ENCODE measurements at regions not wholly inside any gene's neighbourhood (a gene's known extent, or its start where the extent isn't known, plus 50 kb on each side); places are given as distances from the start of the nearest gene placed in this dataset.

DNA sequence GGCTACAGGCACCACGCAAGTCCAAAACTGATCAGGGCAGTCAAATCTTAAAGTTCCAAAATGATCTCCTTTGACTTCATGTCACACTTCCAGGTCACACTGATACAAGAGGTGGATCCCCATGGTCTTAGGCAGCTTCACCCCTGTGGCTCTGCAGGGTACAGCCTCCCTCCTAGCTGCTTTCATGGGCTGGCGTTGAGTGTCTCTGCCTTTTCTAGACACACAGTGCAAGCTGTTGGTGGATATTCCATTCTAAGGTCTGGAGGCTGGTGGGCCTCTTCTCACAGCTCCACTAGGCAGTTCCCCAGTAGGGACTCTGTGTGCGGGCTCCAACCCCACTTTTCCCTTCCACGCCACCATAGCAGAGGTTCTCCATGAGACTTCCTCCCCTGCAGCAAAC lies 838.2 kb upstream of the CHAC2 start:
- DNase-seq = no peak

DNA sequence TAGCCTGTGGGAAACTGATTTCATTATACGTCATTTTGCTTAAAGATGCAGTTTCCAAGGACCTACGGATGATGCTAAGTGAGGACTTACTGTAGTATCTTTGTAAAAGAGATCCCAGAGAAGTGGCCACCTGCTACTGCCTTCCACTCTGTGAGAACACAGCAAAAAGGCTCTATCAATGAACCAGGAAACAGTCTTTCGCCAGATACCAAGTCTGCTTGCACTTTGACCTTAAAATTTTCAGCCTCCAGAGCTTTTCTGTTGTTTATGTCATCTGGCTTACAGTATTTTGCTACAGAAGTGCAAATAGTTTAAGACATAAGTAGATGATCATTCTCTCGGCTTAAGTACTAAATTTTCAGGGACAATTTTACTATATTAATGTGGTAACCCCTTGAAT lies 847.9 kb upstream of the CHAC2 start:
- DNase-seq = no peak

DNA sequence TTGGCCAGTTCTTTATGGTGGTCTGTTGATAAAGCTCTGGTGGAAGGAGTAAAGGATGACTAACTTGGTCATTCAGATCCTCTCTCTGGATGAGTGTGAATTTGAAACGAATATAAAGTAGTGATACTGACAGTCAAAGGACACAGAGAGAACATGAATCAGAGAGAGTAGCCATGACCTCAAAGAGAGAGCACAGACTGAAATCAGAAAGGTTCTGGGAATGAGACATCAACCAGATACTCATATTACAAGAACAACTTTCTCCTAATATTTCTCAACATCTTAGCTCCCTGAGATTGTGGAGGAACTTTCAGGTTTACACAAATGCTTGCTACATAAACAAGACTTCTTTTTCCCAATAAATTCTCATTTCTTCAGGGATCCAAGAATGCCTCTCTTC lies 849.1 kb upstream of the CHAC2 start:
- DNase-seq = no peak

DNA sequence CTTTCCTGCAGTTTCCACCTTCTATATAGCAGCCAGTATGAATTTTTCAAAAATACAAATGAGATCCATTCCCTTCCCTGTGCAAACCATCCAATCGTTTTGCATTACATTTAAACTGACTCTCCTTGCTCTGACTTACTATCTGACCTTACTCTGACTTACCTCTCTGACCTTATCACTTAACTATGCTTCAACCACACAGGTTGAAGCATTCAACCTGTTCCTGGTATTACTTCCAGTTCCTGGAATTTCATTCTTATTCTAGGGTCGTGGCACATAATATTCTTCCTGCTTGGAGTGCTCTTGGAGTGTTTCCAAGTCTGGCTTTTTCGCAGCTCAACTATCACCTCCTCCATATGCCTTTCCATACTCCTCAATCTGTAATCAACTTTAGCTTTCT lies 850.6 kb upstream of the CHAC2 start:
- no peak for DNase-seq

DNA sequence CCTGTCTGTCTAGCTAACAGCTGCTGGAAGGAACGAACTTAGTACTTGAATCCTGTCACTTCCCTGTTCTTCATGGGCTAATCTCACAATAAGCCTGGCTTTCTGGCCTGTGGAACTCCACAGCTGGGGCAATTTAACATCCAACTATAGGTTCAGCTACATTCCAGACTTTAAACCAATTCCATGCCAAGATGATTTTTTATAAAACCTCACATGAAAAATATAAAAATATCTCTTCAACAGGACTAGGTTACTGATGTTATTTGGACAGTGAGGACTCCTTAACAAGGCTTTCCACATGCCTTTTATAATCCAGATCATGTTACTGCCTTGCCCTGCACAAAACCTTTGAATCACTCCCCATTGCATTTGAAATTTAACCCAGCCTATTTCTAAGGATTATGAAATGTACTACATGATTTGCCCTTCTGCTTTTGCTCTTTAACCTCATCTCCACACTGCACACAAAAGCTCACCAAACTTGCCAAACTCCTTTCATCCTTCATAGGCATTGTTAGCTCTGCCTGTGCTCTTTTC lies 863.2 kb upstream of the CHAC2 start:
- DNase-seq = no peak

DNA sequence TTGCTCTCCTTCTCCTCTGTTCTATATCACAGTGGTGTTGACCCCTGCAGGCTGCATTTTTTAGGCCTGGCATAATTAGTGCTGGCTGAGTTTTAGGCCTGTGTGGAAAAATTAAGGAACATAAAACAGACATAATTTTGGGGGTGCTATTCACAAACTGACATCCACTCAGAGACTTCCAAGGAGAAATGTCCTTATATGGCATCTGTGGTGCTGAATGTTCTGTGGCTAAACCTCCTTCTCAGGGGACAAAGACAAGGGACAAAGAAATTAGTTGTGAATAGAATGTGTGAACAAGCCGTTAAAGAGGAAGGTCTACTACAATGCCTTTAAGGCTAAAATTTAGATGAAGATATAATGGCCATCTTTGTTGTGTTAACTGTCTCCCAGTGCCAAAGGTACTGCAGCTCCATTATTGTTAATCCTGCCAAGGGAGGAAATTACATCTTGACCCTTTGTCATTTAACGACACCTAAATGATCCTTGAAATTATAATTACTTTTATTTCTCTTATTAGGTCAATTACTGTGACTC lies 870.0 kb upstream of the CHAC2 start:
- no peak for DNase-seq

DNA sequence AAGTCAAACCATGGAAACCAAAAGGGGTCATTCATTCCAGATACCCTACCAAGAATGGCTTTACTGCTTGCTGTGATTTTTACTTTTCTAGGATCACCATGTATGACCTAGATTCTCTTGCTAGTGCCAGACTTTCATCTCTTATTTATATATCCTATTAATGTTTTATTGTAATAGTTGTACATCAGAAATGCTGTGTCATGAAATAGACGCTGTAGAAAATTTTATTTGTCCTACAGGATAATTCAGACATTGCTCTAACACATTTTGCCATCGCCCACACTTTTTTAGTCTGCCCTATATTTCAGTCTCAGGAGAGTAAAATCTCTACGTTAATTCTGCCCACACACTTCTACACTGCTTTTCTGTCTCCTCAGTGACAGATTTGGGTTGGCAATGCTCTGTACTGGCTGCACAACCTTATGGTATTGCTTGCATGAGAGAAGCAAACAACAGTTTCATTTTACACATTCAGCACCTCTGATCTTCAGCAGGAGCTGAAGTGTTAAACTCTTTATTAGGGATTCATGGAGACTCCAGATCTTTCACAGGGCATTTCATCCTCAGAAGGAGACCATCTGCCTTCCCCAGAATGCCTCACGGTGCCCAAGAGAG lies 871.8 kb upstream of the CHAC2 start:
- no peak for DNase-seq

DNA sequence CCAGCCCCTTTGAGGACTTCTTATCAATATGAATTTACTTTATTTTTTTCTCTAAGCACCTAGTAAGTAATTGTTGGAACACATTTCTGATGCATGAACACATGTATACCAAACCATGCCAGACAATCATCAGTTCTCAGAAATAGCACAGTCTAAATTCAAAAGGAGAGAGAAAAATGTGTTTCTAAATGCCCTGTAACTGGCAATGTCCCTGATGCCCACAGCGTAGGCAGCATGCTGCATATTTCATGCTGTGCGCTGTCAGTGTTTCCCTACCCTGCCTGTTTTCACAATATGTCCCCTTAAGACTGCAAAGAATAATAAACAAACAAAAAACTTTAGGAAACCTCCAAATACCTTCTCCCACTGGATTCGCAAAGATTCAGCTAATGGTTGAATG lies 881.0 kb upstream of the CHAC2 start:
- no peak for DNase-seq

DNA sequence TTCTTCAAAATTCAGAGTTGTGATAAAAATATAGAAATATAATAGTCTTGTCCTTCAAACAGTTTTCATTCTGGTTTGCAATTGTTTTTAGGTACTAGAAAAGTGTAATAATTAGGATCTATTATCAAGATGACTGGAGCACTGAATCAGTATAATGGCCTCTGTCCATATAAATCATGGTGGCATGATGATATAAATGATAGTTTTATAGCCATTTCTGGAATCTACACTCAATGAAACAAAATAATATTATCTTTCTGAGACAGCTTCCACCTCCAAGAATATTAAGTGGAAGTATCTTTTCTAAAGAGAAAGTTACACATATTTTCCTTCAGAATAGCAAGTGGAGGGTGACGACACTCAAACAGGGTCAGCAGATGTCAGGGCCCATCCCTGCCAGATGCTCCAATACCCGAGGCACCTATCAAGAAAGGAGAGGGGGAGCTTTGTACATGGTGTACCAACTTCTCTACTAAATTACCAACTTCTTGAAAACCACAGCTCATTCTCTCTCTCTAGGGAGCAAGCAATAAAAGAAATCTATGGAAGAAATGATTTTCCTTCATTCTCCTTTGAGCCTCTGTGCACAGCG lies 882.7 kb upstream of the CHAC2 start:
- DNase-seq = no peak

DNA sequence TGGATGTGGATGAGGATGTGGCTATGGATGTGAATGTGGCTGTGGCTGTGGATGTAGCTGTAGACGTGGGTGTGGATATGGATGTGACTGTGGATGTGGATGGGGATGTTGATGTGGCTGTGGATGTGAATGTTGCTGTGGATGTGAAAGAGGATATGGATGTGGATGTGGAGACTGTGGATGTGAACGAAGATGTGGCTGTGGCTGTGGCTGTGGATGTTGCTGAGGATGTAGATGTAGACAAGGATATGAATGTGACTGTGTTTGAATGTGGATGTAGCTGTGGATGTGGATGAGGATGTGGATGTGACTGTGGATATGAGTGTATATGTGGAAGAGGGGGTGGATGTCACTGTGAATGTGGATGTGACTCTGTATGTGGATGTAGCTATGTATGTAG lies 884.6 kb upstream of the CHAC2 start:
- no peak for DNase-seq

DNA sequence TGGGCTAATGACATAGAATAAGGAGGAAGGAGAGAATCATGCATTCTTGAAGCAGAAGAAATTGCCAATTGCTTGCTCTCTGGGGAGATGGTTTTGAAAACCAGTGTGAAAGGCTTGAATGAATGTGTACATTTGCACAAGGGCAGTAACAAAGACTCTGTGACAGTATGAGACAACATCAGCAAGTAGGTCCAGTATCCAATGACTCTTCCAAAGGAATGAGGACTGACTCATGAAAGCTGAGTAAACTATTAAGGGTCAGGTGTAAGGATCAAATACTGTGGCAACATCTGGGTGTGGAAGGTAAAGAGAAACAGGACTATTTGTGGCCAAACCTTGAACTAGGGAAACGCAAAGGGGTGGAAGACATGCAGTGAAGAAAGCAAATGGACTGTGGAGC lies 886.0 kb upstream of the CHAC2 start:
- no peak for DNase-seq

DNA sequence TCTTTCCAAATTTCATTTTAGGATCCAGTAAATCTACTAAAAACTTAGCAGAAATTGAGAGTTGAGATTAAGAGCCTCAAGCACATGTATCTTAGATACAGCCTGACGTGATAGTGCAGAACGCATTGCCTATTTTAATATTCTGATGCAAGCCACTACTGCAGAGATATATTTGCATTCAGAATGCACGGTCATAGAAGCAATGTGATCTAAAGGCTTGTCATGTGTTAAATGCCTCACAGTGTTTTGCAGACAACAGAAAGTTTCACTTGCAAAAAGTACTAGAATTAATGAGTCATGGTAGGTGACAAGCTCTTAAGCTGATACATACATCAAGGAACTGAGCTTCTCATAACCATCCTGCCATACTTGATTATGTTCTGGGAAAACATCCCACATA lies 886.7 kb upstream of the CHAC2 start:
- DNase-seq = peak; percentile 1

DNA sequence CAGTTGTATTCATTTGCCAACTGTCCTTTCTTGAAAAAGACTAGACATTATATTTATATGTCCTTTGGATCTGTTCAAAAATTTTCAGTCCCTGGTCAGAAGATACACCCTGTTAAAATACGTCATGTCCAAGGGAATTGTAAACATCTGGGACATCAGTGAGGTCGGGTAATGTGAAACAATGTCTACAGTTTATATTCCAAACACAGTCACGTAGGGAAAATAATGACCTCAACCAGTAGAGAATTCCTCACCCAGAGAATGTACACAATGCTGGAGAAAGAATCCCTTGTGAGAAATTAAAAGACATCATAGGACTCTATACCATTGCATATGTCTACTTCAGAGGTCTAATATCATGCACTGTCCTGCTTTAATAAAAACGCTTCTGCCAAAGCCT lies 888.0 kb upstream of the CHAC2 start:
- DNase-seq = no peak

DNA sequence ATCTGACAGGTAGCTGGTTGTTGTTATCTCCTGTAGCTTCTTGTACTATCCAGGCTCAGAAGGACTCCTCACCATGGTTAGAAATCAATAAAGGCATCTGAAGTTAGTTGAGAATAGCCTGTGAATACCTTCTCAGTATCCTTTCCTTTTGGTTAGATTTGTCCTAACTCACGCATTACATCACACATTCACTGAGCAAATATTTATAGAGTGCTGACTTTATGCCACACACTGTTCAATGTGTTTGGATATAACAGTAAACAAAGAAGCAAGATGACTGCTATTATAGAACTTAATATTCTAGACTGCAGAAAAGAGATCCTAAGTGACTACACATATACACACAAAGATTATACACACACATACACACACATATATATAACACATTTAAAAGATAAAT lies 889.9 kb upstream of the CHAC2 start:
- DNase-seq = no peak

DNA sequence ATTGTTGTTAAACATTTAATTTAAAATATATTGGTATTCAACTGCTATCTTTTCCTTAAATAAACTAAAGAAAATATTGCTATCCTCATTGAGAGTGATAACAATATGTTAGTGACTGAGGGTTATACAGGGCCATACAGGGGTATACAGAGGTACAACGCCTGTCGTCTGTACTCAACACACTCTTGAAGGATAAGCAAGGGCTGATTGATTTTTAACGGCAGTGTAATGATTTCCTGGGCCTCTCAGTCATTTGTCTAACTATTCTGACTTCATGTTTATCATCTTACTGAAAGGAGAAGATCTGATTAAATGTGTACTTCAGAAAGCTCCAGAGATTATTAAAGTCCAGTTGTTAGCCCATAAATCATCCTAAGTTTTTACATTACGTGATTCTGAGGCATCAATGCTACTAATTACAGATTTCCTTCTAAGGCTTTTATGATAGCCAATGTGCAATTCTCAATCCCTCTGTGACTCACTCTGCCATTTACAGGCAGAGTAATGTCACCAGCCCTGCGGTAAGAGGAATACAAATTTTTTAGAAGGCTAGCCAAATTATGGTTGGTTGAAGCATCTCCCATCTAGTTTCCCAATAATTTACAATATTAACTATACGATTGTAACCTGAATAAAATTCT lies 893.0 kb upstream of the CHAC2 start:
- DNase-seq = no peak

DNA sequence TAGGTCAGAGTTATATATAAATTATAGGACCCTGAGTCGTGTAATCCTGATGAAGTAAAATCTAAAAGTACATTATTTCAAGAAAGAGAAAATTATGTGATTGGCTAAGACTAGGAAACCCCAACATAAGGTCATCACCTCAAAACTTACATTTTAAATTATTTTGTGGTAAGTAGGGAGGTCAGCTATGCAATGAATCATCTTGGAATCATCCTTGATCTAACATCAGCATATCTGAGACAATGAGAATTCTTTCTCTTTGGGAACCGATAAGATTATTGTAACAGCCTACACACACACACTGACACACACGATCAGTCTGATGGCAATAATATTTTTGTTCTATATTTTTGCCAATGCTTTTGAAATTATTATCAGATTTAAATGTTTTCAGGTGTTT lies 904.8 kb upstream of the CHAC2 start:
- DNase-seq = no peak

DNA sequence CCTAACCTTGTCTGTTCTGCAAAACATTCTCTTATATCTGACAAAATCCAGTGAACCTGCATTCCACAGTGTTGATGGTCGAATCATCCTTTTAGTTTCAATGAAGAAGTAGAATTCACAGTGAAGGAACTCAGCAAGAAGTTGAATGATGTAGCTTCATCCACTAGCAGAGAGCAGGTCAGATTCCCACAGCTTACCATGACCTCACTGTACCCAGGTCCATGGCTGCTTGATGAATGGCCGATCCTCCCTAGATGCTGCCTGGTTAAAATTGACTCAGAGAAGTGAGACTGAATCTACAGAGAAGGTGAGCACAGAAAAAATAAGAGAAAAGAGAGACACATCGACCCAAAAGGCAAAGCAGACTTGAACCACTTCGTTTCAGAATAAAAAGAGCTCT lies 906.0 kb upstream of the CHAC2 start:
- no peak for DNase-seq

DNA sequence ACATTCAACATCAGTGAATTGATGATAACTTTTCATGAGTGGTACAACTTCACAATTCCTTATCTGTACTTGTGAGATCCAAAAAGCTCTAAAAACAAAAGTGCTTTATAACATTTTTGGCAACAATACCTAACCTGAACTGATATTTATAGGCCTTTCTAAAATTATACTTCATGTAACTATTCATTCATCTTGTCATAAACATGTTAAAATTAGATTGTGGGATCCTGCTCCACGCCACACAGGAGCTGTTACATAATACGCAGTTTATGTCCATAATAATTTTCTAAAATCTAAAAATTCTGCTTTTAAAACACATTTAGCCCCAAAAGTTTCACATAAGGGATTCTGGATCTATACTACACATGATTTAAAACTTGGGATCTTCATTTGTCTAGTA lies 908.5 kb upstream of the CHAC2 start:
- no peak for DNase-seq

DNA sequence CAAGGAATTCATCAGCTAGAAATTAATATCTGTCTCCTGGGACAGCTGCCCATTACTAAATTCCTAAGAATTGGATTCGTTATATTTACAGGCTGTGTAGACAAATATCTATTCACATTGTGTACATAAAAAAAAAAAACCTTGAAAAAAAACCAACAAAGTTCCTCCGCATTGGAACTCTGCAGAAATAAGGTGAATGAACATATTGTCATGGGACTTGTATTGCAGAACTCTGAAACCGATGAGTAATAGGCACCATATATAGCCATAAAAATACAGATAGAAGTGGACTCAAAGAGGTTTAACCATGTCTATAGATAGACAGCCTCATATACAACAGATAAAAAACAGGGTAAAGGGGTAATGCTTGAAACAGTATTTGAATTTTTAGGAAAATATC lies 909.9 kb upstream of the CHAC2 start:
- no peak for DNase-seq

DNA sequence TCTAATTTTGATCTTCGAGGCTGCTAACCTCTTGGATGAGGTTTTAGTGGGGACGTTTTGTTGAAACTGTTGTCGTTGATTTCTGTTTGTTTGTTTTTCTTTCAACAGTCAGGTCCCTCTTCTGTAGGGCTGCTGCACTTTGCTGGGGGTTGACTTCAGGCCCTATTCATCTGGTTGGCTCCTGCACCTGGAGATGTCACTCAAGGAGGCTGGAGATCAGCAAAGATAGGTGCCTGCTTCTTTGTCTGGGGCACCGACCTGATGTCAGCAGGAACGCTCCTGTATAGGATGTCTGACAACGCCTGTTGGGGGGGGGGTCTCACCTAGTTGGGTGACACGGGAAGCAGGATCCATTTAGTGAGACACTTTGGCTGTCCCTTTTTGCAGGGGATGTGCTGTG lies 915.6 kb upstream of the CHAC2 start:
- DNase-seq = no peak

DNA sequence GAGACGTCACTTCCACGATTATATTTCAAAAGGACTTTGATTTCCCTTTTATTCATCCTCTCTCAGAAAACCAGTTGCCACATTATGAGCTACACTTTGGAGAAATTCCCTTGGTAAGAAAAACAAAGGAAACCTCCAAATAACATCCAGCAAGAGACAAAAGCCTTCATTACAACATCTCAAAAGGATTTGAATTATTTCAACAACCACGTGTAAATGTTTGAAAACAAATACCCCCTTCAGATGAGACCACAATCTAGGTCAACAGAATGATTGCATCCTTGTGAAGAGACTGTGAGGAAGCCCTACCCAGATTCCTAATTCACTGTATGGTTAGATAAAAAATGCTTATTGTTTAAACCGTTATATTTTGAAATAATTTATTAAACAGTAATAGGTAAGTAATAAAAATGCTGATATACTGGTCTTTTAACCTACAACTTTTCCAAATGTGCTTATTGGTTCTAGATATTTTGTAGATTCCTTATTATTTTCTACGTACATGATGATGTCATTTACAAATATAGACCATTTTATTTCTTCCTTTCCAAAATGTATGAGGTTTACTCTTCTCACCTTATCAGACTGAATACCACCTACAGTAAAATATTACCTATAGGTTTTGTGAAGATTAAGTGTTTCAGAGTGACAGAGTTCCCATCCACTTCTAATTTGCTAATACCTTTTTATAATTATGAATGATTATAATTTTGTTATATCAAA lies 922.7 kb upstream of the CHAC2 start:
- DNase-seq = no peak

DNA sequence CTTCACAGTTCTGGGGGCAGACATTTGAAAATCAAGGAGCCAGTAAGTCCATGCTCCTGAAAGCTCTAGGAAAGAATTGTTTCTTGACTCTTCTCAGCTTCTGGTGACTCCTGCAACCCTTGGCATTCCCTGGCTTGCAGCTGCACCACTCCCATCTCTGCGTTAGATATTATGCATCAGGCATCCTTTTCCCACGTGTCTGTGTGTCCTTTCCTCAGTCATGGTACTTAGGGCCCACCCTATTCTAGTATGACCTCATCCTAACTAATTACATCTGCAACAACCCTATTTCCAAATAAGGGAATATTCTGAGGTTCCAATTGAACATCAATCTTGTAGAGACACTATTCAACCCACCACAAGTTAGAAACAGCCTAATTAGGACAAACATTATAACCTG lies 931.7 kb upstream of the CHAC2 start:
- DNase-seq = no peak

DNA sequence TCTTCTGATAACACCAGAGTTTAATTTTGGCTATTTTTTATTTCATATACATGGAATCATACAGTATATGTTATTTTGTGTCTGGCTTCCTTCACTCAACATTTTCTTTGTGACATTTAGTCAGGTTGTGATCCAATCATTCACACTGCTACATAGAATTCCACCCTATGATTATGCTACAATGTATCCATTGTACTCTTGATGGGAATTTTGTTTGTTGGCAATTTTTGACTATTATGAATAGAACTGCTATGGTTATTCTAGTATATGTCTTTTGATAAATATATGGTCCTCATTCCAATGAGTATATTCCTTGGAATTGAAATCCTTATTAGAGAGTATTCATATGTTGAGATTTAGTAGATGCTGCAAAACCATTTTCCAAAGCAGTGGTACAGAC lies 936.4 kb upstream of the CHAC2 start:
- no peak for DNase-seq

DNA sequence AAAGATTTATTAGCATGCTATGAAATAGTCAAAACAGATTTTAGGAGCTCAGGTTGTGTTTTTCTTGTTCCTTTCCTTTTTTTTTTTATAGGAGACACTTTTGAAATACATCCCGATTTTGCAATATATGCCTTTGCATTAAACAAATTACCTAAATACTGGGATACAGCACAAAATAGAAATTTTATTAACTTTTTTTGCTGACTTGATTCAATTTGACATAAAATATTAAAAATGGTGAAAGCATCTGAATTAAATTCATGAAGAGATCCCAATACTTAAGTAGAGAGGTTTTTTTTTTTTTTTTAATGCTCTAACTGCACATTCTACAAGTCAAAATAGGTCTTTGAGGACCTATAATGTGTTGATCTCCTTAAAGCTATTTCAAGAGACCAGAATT lies 939.5 kb upstream of the CHAC2 start:
- DNase-seq = no peak
